ENCODE measurements at regions not wholly inside any gene's neighbourhood (a gene's known extent, or its start where the extent isn't known, plus 50 kb on each side); places are given as distances from the start of the nearest gene placed in this dataset.

DNA sequence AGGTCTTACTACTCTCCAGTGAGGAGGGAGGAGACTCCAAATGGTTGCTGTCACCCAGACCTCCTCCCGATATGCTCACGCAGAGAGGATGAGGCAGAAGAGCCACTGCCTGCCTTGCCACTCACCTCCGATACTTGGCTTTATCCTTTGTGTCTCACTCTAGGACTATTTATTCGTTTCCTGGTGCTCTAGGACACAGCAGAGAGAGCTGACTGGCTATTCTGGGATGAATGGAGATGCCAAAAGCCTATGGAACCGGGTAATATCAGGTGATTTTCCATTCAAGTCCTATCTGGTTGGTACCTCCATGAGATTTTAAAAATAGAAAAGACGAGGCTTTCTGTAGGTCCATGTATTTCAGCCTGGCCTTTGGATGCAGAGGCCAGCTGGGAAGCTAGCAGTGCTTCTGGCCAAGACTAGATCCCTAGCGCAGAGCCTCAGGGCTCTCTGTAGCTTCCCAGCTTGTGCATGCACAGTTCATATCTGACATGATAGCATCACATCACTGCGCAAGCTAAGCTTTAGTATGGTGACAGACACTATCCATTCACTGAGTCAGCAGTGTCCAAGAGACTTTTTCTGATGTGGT, 239.0 kb upstream of the ANKRD30A start:
- Histone ChIP-seq H3K27me3 (replicated peaks in 1 of 2; ENCODE audit: control insufficient read depth in 2 of 2, insufficient read depth in 2 of 2, low read length in 1 of 2) (no peaks in the 10 kb centered on the region), H3K4me3 (no peak overlapping the region), H3K9ac (ENCODE audit: control insufficient read depth, insufficient read depth, low read length) (no peak overlapping the region), H3K4me2 (ENCODE audit: control insufficient read depth, insufficient read depth) (no peak overlapping the region), H3K79me2 (ENCODE audit: control insufficient read depth, insufficient read depth, low read length) (no peaks in the 10 kb centered on the region), H3K36me3 (ENCODE audit: control insufficient read depth in 2 of 2, insufficient read depth in 2 of 2, low read length in 1 of 2) (no peaks in the 10 kb centered on the region), H2AFZ (ENCODE audit: control insufficient read depth, low read depth, low read length) (no peak overlapping the region), H3K27ac (ENCODE audit: control insufficient read depth, insufficient read depth) (no peak overlapping the region), H3K9me3 (replicated peaks; ENCODE audit: control insufficient read depth, insufficient read depth, low read length) (no peaks in the 10 kb centered on the region), H3K4me1 (ENCODE audit: control insufficient read depth, insufficient read depth, low read length) (no peaks in the 10 kb centered on the region), H4K20me1 (ENCODE audit: control insufficient read depth, insufficient read depth) (no peaks in the 10 kb centered on the region)
- POLR2A ChIA-PET, result no interaction called here
- in situ Hi-C loops (cut with MboI) (loop anchor here (10.0 to 25.0 kb wide), 4 partner anchors 1051 to 1762 kb away; partner anchors contain the start of gene CREM), intact Hi-C loops (cut with micrococcal nuclease; ENCODE audit: unreplicated experiment) (loop anchor here (10.0 kb wide), 1 partner anchor 1478 kb away; no protein-coding TSS in a partner anchor)
- TF ChIP-seq, protein P1, sequence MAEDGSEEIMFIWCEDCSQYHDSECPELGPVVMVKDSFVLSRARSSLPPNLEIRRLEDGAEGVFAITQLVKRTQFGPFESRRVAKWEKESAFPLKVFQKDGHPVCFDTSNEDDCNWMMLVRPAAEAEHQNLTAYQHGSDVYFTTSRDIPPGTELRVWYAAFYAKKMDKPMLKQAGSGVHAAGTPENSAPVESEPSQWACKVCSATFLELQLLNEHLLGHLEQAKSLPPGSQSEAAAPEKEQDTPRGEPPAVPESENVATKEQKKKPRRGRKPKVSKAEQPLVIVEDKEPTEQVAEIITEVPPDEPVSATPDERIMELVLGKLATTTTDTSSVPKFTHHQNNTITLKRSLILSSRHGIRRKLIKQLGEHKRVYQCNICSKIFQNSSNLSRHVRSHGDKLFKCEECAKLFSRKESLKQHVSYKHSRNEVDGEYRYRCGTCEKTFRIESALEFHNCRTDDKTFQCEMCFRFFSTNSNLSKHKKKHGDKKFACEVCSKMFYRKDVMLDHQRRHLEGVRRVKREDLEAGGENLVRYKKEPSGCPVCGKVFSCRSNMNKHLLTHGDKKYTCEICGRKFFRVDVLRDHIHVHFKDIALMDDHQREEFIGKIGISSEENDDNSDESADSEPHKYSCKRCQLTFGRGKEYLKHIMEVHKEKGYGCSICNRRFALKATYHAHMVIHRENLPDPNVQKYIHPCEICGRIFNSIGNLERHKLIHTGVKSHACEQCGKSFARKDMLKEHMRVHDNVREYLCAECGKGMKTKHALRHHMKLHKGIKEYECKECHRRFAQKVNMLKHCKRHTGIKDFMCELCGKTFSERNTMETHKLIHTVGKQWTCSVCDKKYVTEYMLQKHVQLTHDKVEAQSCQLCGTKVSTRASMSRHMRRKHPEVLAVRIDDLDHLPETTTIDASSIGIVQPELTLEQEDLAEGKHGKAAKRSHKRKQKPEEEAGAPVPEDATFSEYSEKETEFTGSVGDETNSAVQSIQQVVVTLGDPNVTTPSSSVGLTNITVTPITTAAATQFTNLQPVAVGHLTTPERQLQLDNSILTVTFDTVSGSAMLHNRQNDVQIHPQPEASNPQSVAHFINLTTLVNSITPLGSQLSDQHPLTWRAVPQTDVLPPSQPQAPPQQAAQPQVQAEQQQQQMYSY (CRISPR knock-in tag; IDR thresholded peaks at IDR 0.05), result no peak
- TF ChIP-seq TAF1 (IDR thresholded peaks at IDR 0.05; ENCODE audit: borderline replicate concordance, low read depth, low read length) (no peak), CBX5 (IDR thresholded peaks at IDR 0.05; ENCODE audit: low read depth) (no peak), DPF2 (IDR thresholded peaks at IDR 0.05) (no peak), ATF7 (IDR thresholded peaks at IDR 0.05; ENCODE audit: low read depth) (no peak), SRF (IDR thresholded peaks at IDR 0.05; ENCODE audit: low read depth in 2 of 2, low read length in 2 of 2) (no peak), CREM (IDR thresholded peaks at IDR 0.05; ENCODE audit: low read depth) (no peak), TCF7 (IDR thresholded peaks at IDR 0.05; ENCODE audit: borderline replicate concordance) (no peak), SMC3 (IDR thresholded peaks at IDR 0.05; ENCODE audit: borderline replicate concordance, low read length) (no peak)
- TF ChIP-seq, protein P2, sequence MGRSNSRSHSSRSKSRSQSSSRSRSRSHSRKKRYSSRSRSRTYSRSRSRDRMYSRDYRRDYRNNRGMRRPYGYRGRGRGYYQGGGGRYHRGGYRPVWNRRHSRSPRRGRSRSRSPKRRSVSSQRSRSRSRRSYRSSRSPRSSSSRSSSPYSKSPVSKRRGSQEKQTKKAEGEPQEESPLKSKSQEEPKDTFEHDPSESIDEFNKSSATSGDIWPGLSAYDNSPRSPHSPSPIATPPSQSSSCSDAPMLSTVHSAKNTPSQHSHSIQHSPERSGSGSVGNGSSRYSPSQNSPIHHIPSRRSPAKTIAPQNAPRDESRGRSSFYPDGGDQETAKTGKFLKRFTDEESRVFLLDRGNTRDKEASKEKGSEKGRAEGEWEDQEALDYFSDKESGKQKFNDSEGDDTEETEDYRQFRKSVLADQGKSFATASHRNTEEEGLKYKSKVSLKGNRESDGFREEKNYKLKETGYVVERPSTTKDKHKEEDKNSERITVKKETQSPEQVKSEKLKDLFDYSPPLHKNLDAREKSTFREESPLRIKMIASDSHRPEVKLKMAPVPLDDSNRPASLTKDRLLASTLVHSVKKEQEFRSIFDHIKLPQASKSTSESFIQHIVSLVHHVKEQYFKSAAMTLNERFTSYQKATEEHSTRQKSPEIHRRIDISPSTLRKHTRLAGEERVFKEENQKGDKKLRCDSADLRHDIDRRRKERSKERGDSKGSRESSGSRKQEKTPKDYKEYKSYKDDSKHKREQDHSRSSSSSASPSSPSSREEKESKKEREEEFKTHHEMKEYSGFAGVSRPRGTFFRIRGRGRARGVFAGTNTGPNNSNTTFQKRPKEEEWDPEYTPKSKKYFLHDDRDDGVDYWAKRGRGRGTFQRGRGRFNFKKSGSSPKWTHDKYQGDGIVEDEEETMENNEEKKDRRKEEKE (IDR thresholded peaks at IDR 0.05), result no peak
- TF ChIP-seq, protein P3, sequence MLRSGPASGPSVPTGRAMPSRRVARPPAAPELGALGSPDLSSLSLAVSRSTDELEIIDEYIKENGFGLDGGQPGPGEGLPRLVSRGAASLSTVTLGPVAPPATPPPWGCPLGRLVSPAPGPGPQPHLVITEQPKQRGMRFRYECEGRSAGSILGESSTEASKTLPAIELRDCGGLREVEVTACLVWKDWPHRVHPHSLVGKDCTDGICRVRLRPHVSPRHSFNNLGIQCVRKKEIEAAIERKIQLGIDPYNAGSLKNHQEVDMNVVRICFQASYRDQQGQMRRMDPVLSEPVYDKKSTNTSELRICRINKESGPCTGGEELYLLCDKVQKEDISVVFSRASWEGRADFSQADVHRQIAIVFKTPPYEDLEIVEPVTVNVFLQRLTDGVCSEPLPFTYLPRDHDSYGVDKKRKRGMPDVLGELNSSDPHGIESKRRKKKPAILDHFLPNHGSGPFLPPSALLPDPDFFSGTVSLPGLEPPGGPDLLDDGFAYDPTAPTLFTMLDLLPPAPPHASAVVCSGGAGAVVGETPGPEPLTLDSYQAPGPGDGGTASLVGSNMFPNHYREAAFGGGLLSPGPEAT (IDR thresholded peaks at IDR 0.05; ENCODE audit: low read depth), result no peak
- no TSS peak for BruUV-seq (replicated peaks)
- FAIRE-seq, result no peak
- SMC1A ChIA-PET (ENCODE audit: uncharacterized antibody, unreplicated experiment), result no interaction called here
- ATAC-seq, result no peak
- WGBS (ENCODE audit: insufficient coverage, insufficient replicate concordance, low lambda C conversion rate, missing lambda C conversion rate), result 35% methylated on average over 8 of the region's 8 CpGs
- RAD21 ChIA-PET (ENCODE audit: unreplicated experiment), result no interaction called here
- CTCF ChIA-PET, result no interaction called here
- DNase-seq (ENCODE audit: low read depth, low spot score), result no peak
